ENCODE measurements at regions not wholly inside any gene's neighbourhood (a gene's known extent, or its start where the extent isn't known, plus 50 kb on each side); places are given as distances from the start of the nearest gene placed in this dataset.
"Not testable (repeated sequence)": the region's sequence is repeated elsewhere in the genome, so short reads cannot be mapped to it uniquely, and the experiment has no call there.

- no peak for DNase-seq (ENCODE audit: low read depth in 3 of 3, low spot score in 1 of 3)
These were observed 284.9 kb upstream of the ECI2 start for GRCh38 chr6:4420160-4420865.

GRCh38 chr6:4415549-4415948 lies 280.2 kb upstream of the ECI2 start:
- no peak for DNase-seq (ENCODE audit: low read depth in 3 of 3, low spot score in 1 of 3)

GRCh38 chr6:4414078-4414477 lies 278.7 kb upstream of the ECI2 start:
- DNase-seq (ENCODE audit: low read depth in 3 of 3, low spot score in 1 of 3): not testable (repeated sequence)

GRCh38 chr6:4413073-4413472 lies 277.7 kb upstream of the ECI2 start:
- DNase-seq (ENCODE audit: low read depth in 3 of 3, low spot score in 1 of 3): no peak

GRCh38 chr6:4412488-4412887 lies 277.1 kb upstream of the ECI2 start:
- DNase-seq (ENCODE audit: low read depth in 3 of 3, low spot score in 1 of 3): no peak

- no peak for DNase-seq (ENCODE audit: low read depth in 3 of 3, low spot score in 1 of 3)
These were observed 276.7 kb upstream of the ECI2 start for GRCh38 chr6:4412077-4412476.

- DNase-seq (ENCODE audit: low read depth in 3 of 3, low spot score in 1 of 3): not testable (repeated sequence)
These were observed 272.3 kb upstream of the ECI2 start for GRCh38 chr6:4407710-4408109.

GRCh38 chr6:4405621-4406212 lies 270.3 kb upstream of the ECI2 start:
- DNase-seq (ENCODE audit: low read depth in 3 of 3, low spot score in 1 of 3): no peak

GRCh38 chr6:4404415-4404814 lies 269.0 kb upstream of the ECI2 start:
- DNase-seq (ENCODE audit: low read depth in 3 of 3, low spot score in 1 of 3): no peak

- no peak for DNase-seq (ENCODE audit: low read depth in 3 of 3, low spot score in 1 of 3)
These were observed 268.5 kb upstream of the ECI2 start for GRCh38 chr6:4403828-4404227.

GRCh38 chr6:4403023-4403752 lies 267.8 kb upstream of the ECI2 start:
- no peak for DNase-seq (ENCODE audit: low read depth in 3 of 3, low spot score in 1 of 3)

GRCh38 chr6:4402477-4402976 lies 267.2 kb upstream of the ECI2 start:
- no peak for DNase-seq (ENCODE audit: low read depth in 3 of 3, low spot score in 1 of 3)

GRCh38 chr6:4401408-4402368 lies 266.3 kb upstream of the ECI2 start:
- DNase-seq (ENCODE audit: low read depth in 3 of 3, low spot score in 1 of 3): no peak

- DNase-seq (ENCODE audit: low read depth in 3 of 3, low spot score in 1 of 3): no peak
These were observed 264.3 kb upstream of the ECI2 start for GRCh38 chr6:4399656-4400055.

GRCh38 chr6:4398791-4399190 lies 263.4 kb upstream of the ECI2 start:
- no peak for DNase-seq (ENCODE audit: low read depth in 3 of 3, low spot score in 1 of 3)

GRCh38 chr6:4397307-4397706 lies 261.9 kb upstream of the ECI2 start:
- no peak for DNase-seq (ENCODE audit: low read depth in 3 of 3, low spot score in 1 of 3)

GRCh38 chr6:4396044-4396443 lies 260.7 kb upstream of the ECI2 start:
- DNase-seq (ENCODE audit: low read depth in 3 of 3, low spot score in 1 of 3): no peak

- DNase-seq (ENCODE audit: low read depth in 3 of 3, low spot score in 1 of 3): no peak
These were observed 260.0 kb upstream of the ECI2 start for GRCh38 chr6:4395386-4395785.

GRCh38 chr6:4394786-4395185 lies 259.4 kb upstream of the ECI2 start:
- DNase-seq (ENCODE audit: low read depth in 3 of 3, low spot score in 1 of 3): no peak

- no peak for DNase-seq (ENCODE audit: low read depth in 3 of 3, low spot score in 1 of 3)
These were observed 253.3 kb upstream of the ECI2 start for GRCh38 chr6:4388675-4389074.

GRCh38 chr6:4384656-4385055 lies 249.3 kb upstream of the ECI2 start:
- no peak for DNase-seq (ENCODE audit: low read depth in 3 of 3, low spot score in 1 of 3)
